Fibroblast of mammary gland (primary cell): ENCODE measurements at regions not wholly inside any gene's neighbourhood (a gene's known extent, or its start where the extent isn't known, plus 50 kb on each side); places are given as distances from the start of the nearest gene placed in this dataset.

ENCODE experiments used
- DNase-seq: peaks from one replicate; pipeline ENCODE4 v3.0.0-alpha.2; 2010; ENCODE audit warnings: low read depth
- H3K4me3 ChIP-seq: 2 replicates; pipeline ENCODE4 v1.5.1; 2011; ENCODE audit warnings: low read depth, mild to moderate bottlenecking, low read length, moderate library complexity; ENCODE audit not compliant: control insufficient read depth
- TF ChIP-seq, protein P1 (sequence below): conservative IDR thresholded peaks from 2 replicates; pipeline ENCODE4 v1.5.1; 2011; ENCODE audit warnings: low read depth, low read length, inconsistent platforms; ENCODE audit not compliant: control insufficient read depth, insufficient read depth

GRCh38 chr9:78896479-78896878 is 599.6 kb downstream of the PSAT1 start:
- TF ChIP-seq, protein P1, sequence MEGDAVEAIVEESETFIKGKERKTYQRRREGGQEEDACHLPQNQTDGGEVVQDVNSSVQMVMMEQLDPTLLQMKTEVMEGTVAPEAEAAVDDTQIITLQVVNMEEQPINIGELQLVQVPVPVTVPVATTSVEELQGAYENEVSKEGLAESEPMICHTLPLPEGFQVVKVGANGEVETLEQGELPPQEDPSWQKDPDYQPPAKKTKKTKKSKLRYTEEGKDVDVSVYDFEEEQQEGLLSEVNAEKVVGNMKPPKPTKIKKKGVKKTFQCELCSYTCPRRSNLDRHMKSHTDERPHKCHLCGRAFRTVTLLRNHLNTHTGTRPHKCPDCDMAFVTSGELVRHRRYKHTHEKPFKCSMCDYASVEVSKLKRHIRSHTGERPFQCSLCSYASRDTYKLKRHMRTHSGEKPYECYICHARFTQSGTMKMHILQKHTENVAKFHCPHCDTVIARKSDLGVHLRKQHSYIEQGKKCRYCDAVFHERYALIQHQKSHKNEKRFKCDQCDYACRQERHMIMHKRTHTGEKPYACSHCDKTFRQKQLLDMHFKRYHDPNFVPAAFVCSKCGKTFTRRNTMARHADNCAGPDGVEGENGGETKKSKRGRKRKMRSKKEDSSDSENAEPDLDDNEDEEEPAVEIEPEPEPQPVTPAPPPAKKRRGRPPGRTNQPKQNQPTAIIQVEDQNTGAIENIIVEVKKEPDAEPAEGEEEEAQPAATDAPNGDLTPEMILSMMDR = no peak
- DNase-seq = no peak
- no peak overlapping the region for H3K4me3 ChIP-seq

DNA sequence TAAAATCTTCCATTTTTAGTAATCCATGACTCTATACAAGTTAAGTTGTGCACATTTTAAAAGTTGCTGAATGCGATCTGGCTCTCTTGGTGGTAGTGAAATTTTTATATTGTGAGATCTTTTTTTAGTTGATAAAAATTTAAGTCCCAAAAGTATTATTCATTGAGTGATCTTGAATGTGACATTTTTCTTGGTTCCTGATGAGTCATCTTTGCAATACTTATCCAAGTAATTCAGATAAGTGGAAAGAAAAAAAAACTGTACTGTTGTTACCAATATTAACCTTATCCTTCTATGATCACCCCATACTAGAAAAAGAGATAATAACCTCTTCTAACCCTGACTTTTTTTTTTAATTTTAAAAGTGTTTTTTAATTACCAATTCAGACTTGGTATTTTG is 601.3 kb downstream of the PSAT1 start:
- H3K4me3 ChIP-seq = no peak overlapping the region
- no peak for DNase-seq
- TF ChIP-seq, protein P1 = no peak

GRCh38 chr9:78899006-78899405 is 602.1 kb downstream of the PSAT1 start:
- no peak for DNase-seq
- TF ChIP-seq, protein P1 = no peak
- no peak overlapping the region for H3K4me3 ChIP-seq

DNA sequence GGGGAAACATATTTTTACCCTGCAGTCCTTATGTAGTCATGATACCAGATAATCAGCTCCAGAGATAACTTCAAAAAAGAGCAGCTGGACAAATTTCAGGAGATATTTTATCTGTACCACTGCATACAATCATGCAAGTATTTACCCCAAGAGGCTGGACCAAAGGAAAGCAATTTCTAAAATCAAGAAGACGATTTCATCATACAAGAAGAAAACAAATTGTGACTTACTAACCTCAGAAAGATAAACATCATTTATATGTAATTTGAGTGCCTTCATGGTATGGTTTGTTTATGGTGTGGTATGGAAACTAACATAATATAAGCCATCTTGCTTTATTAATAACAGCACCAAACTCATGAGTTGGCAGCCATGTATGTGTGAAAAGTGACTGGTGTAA is 603.6 kb downstream of the PSAT1 start:
- TF ChIP-seq, protein P1 = no peak
- no peak overlapping the region for H3K4me3 ChIP-seq
- no peak for DNase-seq

DNA sequence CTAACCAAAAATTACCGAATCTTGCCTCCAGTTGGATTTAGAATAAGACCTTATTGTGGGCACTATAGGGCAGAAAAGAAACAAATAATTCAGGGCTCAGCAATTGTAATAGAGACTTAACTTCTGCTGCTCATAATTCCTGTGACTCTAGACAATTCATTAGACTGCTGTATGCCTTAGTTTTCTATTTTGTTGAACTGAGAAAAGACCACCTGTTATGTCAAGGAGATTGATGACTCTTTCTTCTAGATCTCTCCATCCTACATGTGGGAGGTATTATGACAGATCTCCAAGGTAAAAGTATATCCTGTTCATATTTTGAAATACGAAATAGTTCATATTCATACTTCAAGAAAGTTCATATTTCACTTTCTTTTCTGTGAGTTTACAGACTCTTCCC is 605.1 kb downstream of the PSAT1 start:
- no peak overlapping the region for H3K4me3 ChIP-seq
- DNase-seq = no peak
- TF ChIP-seq, protein P1 = no peak

- H3K4me3 ChIP-seq = no peak overlapping the region
- DNase-seq = peak; percentile 20
- TF ChIP-seq, protein P1 = no peak
Measured at GRCh38 chr9:78903581-78903980, 606.7 kb downstream of the PSAT1 start.

GRCh38 chr9:78904686-78905085 is 607.8 kb downstream of the PSAT1 start:
- DNase-seq = no peak
- no peak overlapping the region for H3K4me3 ChIP-seq
- TF ChIP-seq, protein P1 = no peak
